ENCODE measurements at regions not wholly inside any gene's neighbourhood (a gene's known extent, or its start where the extent isn't known, plus 50 kb on each side); places are given as distances from the start of the nearest gene placed in this dataset.

DNA sequence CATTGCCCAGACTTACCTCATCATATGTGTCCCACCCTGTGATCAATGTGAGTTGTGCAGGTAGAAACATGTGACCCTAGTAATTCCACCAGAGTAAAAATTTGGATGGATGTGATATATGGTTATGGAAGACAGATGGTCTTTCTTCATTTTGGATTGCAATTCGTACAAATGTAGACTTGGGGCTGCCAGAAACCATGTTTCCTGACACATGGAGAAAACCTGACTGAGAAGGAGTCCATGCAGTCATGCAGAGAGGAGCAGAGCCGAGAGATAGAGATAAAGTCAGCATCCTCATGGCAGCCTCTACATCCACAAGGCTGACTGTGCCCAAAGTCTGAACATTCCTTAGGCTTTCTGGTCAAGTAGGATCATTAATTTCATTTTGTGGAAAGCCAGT lies 678.1 kb upstream of the KIRREL3 start:
- DNase-seq, result no peak

DNA sequence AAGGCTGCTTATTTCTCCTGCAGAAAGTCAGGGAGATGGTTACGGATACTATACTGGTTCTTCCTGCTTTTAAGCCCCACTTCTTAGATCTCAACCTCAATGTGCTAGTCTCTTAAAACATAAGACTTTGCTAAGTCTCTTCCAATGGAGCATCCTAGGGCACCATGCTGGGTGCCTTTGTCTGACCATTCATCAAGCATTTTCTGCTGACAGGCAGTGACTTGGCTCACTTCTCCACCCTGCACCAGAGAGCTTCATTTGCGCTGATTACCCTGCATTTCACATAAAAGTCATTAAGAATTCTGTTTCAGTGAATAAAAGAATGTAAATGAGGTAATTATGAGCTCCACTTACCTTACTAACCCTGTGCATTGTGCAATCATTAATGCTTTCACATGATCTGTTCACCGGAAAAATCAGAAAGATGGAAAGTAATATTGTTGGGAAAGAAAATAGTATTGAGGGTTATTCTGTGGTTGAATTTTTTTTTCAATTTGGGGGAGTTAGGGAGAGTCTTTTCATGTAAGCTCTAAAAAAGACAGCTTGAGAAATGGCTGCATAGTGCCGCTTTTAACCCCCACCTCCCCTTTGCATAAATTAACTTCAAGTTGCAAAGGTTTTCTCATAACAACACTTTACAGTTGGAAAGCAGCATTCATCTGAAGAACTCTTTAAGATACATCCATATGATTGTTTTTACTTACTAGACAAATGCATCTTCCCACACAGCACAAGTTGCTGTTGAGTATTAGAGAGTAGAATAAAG lies 677.3 kb upstream of the KIRREL3 start:
- no peak for DNase-seq

DNA sequence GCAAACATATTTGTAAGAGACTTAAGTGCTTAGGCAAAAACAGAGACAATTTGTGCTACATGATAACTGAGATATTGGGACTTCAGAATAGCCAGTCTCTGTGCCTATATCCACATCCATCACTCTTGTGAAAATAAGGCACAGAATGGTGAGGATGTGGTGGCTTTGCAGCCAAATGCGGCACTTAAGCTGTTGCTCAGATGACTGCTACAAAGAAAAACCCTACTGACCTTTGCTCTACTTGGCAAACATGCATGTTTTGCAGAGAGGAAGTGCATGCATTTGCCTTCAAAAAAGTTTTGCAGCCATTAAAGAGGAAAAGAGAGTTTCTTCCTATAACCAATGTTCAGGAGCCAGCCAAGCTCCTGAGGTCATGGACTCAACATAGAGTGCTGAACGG lies 675.0 kb upstream of the KIRREL3 start:
- DNase-seq, result no peak

DNA sequence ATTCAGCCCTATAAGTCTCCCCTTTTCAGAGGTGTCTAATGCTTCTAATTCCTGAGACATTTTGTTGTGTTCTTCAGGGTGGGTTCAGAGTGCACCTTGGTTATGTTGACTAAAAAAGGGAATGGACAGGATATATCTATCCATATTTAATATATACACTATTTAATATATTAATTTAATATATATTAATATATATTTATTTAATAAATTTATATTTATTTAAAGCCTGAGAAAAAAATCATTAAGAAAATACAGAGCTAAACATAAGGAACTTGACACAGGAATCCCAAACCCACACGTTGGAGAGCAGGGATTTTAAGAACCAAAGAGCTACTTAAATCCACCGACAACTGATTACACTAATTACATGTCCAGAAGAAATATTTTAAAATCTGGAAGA lies 674.2 kb upstream of the KIRREL3 start:
- DNase-seq, result no peak

DNA sequence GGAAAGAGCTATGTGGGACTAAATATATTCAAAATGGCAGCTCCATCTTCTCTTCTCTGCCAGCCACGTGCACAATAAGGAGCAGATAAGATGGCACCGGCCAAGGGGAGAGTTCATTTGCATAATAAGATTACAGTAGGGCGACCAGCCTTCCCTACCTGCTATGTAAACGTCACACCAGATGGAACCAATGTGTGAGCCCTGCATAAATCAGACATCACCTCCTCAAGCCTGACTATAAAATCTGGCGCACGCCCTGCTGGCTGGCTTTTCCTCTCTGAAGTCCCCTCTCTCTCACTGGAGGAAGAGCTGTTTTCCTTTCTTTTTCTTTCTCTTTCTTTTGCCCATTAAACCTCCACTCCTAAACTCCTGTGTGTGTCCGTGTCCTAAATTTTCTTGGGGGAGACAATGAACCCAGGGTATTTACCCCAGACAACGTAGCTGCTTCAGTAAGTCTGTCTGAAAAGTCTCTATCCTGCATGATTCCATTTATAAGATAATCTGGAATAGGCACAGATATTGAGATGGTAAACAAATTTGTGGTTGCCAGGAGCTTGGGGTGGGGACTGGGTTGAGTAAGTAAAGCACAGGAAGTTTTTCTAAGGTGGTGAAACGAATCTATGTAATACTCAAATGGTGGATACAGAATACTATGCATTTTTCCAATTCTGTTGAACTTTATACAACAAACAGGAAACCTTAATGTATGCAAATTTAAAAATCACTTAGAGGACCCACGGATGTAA lies 670.0 kb upstream of the KIRREL3 start:
- no peak for DNase-seq

DNA sequence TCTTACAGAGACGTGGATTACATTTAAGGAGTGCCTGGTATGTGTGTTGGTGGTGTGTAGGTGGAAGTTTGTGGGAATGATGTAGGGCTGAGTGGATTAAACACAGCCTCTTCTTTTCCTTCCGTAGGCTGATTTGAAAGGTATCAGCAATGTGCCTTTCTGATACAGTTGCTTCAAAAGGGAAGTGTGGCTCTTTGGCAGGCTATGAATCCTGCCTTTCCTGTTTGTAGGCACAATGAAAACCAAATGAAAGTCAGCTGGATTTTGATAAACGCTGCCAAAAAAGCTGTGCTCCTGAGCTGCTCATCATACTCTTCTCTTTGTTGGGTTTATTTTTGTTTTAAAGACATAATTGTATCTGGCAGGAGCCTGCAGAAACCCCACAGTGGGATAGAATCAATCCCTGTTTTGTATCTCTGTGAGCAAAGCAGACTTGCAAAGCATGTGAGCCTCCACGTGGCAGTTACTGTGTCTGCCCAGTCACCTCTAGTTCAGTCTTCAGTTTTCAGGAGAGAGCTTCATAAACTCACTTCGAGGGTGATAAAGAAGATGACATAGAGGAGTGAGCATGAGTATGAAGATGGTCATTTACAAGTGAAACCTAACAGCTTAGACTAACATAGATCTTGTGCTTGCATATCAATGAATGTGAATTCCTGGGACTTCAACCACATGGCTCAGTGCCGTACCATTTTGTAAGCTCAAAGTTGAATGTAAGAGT lies 655.7 kb upstream of the KIRREL3 start:
- no peak for DNase-seq

DNA sequence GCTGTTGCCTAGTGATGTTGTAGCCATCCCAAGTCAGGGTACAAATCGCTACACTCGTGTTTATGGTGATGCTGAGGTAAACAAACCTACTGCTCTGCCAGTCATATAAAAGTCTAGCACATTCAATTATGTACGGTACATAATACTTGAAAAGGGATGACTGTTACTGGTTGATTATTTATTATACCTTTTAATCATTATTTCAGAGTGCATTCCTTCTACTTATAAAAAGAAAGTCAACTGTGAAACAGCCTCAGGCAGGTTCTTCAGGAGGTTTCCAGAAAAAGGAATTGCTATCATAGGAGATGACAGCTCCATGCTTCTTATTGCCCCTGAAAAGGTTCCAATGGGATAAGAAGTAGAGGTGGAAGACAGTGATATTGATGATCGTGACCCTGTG lies 652.5 kb upstream of the KIRREL3 start:
- DNase-seq, result no peak

DNA sequence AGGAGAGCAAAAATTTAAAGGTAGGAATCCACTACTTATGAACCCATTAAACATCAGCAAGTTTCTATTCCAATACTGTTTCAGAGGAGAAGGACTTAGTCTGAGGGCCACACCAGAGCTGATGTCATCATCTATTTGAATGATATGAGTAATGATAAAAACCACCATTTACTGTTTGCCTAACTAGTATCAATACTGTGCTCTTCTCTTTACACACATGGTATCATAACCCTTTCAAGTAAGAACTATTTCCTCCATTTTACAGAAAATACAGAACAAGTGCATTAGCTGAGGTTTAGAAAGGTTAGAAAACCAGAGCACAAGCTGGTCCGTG lies 651.3 kb upstream of the KIRREL3 start:
- no peak for DNase-seq

DNA sequence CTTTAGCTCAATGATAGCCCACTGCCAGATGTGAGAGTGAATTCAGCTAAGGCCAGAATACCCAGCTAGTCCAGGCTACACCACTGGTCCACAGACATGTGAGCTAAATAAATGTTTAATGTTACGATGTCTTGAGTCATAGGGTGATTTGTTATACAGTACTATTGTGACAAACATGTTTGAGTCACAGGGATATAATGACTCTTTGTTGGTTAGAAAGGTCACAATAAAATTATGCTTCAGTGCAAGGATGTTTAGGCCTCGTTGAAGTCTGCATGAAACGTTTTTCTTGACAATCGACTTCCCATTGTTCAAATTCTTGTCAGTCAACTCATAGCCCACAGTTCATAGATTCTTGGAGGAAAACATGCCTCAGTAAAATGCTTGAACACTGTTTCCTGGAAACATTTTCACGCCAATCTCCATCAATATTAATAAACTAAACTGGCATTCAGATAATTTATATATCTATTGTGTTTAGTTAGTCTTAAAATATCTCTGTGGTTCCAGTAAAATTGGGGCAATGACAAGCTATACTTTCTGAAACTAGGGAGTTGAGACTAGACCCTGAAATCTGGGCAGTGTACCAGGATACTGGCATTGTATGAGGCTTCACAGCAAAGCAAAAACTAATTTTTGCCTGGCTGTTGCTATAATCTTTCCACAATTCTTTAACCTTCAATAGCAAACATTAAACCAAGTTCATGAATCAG lies 650.8 kb upstream of the KIRREL3 start:
- no peak for DNase-seq

DNA sequence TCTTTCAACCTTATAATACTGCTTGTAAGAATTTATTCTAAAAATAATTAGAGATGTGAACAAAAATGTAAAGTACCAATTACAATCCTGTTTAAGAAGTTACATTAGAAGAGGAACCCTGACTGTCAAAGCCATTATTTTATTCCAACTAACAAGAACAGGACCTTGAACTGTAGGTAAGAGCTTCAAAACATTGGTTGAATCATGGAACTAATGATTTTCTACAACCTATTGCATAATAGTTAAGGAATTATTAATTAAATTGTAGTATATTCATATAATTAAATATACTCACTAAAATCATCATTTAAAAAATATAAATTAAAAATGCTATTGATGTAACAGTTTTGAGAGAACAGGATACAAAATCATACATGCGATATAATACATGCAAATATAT lies 649.4 kb upstream of the KIRREL3 start:
- DNase-seq, result no peak

DNA sequence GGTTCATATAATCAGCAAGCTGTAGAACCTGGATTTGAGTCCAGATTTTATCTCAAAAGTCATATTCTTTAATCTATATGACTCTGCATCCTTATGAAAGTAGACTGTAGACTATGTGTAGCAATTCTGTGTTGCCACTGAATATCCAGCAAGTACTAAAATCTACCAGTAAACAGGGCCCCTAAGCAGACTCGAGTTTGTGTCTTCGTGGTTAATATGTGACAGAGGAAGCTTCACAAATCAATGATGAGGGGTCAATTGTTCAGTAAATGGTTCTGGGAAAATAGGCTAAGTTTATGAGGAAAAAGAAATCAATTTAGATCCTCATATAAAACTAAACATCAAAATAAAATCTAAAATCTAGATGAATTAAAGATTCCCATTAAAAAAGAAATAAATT lies 648.5 kb upstream of the KIRREL3 start:
- no peak for DNase-seq

DNA sequence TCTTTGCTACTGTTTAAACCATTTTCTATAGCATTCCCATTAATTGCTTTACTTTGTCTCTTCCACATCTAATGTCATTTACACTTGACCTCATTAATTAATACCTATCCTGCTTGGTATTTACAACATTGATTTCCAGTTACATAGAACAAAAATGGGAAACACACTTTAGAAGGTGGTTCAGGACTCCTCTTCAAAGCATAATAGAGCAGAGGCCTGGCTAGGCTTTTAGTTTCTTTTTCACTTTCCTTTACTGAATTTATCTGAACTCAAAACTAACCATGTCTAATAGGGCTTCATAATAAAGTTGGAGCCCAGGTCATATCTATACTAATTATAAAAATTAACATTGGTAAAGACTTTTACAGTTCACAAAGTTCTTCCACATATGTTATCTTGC lies 648.0 kb upstream of the KIRREL3 start:
- DNase-seq, result no peak

DNA sequence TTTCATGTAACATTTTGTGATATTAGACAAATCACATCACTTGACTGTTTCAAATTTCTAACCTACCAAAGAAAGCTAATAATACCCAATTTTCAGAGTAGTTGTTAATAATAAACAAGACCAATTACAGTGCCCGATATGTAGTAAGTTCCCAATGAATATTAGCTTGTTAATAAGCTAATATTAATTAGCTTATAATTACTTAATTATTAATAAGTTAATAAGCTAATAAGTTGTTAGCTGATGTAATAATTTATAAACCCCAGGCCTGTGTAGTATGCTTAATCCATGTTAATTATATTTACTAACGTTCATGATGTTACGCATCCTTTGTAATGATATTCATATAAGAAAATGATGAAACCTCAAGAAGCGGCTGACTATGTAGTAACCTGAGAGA lies 643.8 kb upstream of the KIRREL3 start:
- no peak for DNase-seq

DNA sequence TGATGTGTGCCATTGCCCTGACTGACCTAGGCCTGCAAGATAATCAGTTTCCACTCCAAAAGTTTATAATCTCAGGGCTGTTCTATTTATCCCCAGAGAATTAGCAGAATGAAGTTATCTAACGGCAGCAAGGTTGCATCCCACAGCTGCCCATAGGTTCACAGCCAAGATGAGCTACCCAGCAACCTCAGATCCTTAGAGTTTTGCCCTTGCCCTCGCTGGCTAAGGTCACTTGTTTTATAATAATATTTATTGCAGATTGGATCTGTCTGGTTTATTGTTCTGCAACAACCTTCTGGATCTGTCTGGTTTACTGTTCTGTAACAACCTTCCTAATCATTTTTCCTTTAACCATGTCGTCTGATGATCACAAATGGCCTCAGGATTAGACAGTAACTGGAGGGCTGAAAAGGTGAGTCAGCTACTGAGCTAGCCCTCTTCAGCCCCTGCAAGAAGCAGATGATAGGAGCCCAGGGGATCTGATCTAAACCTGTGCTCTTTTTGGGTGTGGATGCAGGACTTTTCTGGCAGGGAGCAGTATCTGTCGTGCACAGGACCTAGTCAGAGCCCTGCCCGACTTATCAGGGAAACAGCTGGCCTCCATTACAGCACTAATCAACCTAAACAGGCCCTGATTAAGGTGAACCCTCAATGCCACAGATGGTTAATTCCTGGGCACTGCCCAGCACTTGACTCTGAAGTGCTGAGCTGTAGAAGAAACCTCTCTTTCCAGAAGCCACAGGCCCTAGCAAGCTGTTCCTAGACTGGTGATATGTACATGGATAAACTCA lies 642.9 kb upstream of the KIRREL3 start:
- no peak for DNase-seq

DNA sequence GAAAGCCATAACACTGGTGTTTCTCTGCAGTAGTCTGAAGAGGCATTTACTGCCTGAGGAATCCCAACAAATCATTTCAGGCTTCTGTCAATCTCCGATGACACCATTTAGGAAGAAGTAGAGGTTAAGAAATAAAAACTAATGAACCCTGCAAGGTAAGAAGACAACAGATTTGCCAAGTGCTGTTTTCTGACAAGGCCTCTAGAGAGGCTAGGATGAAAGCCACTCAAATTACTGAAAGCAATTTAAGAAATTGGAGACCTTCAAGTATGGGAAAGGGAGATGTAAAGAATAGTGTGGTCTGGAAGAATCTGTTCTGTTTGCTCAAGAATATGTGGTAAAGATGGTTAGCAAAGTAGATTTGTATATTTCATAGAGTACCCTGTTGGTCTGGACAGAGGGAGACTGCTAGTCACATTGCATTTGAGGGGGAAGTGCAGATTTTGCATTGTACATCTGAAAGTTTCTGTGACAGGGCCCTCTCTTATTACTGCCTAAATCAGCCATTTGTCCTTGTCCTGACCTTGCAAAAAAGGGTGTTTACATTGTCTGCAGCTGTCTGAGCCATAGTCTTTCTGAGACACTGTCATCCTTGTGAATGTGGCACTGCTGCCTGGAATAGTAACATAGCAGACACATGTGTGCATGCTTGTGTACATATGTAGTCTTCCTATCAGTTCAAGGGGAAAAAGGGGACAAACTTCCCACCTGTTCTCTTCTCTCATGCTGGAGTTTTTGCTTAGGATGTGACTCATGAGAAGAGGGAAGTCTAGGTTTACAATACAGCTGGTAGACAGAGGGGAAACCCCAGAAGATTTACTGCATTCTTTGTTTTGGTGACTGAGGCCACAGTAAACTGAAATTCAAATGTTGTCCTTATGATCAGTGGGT lies 640.2 kb upstream of the KIRREL3 start:
- no peak for DNase-seq

DNA sequence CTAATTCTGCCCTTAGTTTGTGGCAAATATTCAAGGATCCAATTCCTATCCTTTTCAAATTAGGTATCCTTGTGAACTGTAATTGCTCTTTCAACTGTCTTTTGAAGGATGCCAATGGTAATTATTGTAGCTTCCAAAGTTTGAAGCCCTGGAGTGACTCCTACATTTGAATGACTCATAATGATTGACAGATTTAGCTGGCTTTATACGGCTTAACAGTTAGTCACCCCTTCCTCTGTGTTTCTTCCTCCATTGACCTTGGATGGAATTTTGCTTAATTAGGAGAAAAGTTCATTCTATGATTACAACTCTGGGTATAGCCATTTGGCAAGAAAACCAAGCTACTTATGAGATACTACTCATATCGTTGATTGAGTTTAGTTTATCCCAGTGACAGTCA lies 639.3 kb upstream of the KIRREL3 start:
- DNase-seq, result no peak

DNA sequence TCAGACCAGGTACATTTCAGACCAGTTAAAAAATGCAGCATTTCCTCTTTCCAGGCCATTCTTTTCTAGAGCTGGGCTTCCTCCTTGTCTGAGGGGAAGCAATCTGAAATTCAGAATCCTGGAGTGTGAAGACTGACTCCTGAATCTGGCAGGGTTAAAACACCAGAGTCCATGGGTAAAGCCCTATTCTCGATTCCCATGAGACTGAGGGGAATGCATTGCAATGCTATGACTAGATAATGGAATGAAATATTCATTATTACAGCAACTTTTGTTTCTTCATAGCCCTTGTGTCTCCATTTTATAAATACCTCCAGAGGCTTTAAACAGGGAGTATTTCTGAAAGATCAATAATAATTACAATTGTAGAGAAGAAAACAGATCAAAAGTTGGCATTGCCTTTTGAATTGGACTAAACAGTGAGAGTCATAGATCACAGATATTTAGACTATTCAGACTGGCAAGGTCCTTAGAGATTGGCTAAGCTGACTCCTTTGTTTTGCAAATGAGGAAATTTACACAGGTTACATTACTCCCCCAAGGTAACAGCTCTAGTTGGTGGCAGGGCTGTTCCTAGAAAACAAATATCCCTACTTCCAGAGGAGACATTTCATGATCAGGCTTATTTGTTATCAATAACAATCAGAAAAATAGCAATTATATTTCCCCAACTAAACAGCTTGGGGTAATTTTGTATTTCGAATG lies 632.6 kb upstream of the KIRREL3 start:
- DNase-seq, result no peak

DNA sequence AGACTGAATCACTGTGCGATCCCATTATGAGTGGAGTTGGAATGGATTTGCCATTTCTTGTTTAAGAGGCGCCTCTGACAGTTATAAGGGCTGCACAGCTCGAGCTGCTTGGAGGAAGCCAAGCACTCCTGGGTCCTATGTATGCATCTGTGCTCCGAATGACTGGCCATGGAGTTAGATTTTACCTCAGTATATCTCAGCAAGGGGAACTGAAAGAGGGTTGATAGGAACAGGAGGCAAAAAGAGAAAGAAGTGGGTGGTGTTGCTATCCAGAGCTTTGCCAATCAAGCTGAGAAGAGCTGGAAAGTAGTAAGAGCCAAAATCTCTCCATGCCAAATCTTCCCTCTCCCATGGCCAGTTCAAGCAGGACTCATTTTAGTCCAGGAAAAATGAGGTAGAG lies 632.0 kb upstream of the KIRREL3 start:
- no peak for DNase-seq

DNA sequence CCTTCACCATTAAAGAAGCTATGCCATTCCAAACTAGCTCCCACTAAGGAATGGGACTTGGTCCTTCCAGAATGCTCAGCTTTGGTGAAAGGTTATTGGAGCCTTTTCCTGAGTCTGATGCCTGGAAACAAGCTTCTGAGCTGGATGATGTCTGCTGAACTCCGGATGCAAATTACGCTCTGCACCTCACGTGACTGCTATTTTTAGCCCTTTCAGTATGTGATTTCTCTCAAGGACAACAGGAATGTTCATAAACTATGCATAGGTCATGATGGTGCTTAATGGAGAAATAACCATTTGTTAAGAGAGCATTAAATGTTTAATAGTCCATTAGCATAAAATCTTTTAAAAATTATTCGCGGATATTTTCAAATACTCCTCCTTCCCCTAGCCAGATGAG lies 631.4 kb upstream of the KIRREL3 start:
- DNase-seq, result no peak

DNA sequence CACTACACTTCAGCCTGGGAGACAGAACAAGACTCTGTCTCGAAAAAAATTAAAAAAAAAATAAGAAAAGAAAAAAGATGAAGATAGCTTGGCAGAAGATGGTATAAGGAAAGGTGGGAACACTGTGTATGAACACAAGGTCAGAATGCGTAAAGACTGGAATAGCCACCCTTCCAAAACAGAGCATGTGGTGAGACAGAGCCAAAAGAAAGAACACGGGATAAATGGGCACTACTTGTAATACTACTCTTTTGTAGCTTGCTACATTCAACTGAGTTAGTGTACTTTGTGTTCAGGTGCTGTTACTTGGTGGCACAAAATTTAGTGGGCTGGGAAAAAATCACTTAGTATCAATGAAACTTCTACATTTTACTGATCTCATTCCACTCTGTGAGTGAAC lies 628.6 kb upstream of the KIRREL3 start:
- DNase-seq, result no peak

DNA sequence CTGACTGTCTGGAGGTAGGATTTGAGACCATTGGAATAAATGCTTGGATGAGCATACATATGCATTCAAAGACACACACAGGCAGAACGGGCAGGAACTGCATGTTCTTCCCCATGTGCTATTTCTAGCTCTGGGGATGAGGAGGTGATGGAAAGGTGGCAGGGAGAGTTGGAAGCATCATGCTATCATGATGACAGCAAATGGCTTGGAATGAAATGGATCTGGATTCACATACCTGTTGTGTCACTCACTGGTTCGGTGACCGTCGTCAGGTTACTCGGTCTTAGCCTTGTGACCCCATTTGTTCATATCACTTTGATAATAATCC lies 627.9 kb upstream of the KIRREL3 start:
- DNase-seq, result no peak
